Smooth muscle cell (in vitro differentiated cells): ENCODE measurements at regions not wholly inside any gene's neighbourhood (a gene's known extent, or its start where the extent isn't known, plus 50 kb on each side); places are given as distances from the start of the nearest gene placed in this dataset.

Experiments used
- DNase-seq: peaks from one replicate; lab custom pipeline; 2025; ENCODE audit not compliant: unreplicated experiment; lab: John Stamatoyannopoulos, UW
- H2AFZ ChIP-seq: fragments of 200-600 bp; sonication (generic); 2 replicates; pipeline ENCODE4 v1.6.0; 2016; ENCODE audit warnings: antibody characterized with exemption, low read depth, mild to moderate bottlenecking
- H3F3A ChIP-seq: fragments of 200-600 bp; sonication (generic); 2 replicates; pipeline ENCODE4 v1.6.0; 2017; ENCODE audit warnings: antibody characterized with exemption, low read depth
- H3K27ac ChIP-seq: fragments of 200-600 bp; sonication (generic); 2 replicates; pipeline ENCODE4 v1.5.1; 2016; ENCODE audit warnings: low read depth, mild to moderate bottlenecking
- H3K27me3 ChIP-seq: fragments of 200-600 bp; sonication (generic); 2 replicates; pipeline ENCODE4 v1.6.1; 2016; ENCODE audit warnings: low read depth, mild to moderate bottlenecking
- H3K36me3 ChIP-seq: fragments of 200-600 bp; sonication (generic); 2 replicates; pipeline ENCODE4 v1.5.1; 2016; ENCODE audit warnings: low read depth
- H3K4me1 ChIP-seq: fragments of 200-600 bp; sonication (generic); 2 replicates; pipeline ENCODE4 v1.5.1; 2016; ENCODE audit warnings: low read depth
- H3K4me2 ChIP-seq: fragments of 200-600 bp; sonication (generic); 2 replicates; pipeline ENCODE4 v1.6.0; 2016; ENCODE audit warnings: mild to moderate bottlenecking
- H3K4me3 ChIP-seq: fragments of 200-600 bp; sonication (generic); 2 replicates; pipeline ENCODE4 v1.5.1; 2016; ENCODE audit warnings: mild to moderate bottlenecking
- H3K79me2 ChIP-seq: fragments of 200-600 bp; sonication (generic); 2 replicates; pipeline ENCODE4 v1.6.0; 2016; ENCODE audit warnings: low read depth, mild to moderate bottlenecking
- H3K9ac ChIP-seq: fragments of 200-600 bp; sonication (generic); 2 replicates; pipeline ENCODE4 v1.6.0; 2016; ENCODE audit warnings: low read depth
- H3K9me3 ChIP-seq: fragments of 200-600 bp; sonication (generic); replicated peaks from 2 replicates; pipeline ENCODE4 v1.5.1; 2016; ENCODE audit warnings: low read depth
- H4K20me1 ChIP-seq: fragments of 200-600 bp; sonication (generic); 2 replicates; pipeline ENCODE4 v1.6.0; 2016; ENCODE audit warnings: low read depth
- WGBS: methylation state at CpG from one replicate; pipeline ENCODE4 v1.1.7; 2016; ENCODE audit warnings: low lambda C conversion rate; 5-methylcytosine and 5-hydroxymethylcytosine counted together
- TF ChIP-seq, protein P1 (sequence below): fragments of 200-600 bp; sonication (generic); IDR thresholded peaks from 2 replicates; pipeline ENCODE4 v1.5.1; 2017; ENCODE audit warnings: borderline replicate concordance, mild to moderate bottlenecking, antibody characterized with exemption; ENCODE audit not compliant: insufficient read depth, poor library complexity, severe bottlenecking

DNA sequence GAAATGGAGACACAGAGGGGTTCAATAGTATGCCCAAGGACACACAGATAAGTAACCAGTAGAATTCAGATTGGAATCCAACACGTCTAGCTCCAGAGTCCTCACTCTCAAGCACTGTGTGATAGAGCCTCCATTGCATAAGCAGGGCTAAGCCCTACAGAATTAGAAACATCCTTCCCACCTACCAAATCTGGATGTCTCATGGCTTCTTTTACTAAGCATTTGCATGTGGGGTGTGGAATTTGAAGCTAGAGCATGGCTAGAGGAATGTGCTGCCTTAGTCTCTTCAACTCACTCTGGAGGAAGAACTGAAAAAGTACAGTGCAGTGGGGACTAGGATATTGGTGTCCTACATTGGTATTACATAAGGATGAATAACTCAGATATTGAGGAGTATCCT lies 119.4 kb downstream of the MFAP3L start:
- Histone ChIP-seq H4K20me1 (no peaks in the 10 kb centered on the region), H3K4me1 (no peaks in the 10 kb centered on the region), H2AFZ (no peak overlapping the region), H3K4me2 (no peak overlapping the region), H3K27ac (no peak overlapping the region), H3K36me3 (no peaks in the 10 kb centered on the region), H3K9ac (no peak overlapping the region), H3K27me3 (no peaks in the 10 kb centered on the region), H3K9me3 (no peaks in the 10 kb centered on the region), H3K4me3 (no peak overlapping the region), H3F3A (no peaks in the 10 kb centered on the region), H3K79me2 (no peaks in the 10 kb centered on the region)
- 53% methylated on average over 1 of the region's 1 CpG for WGBS
- no peak for DNase-seq
- TF ChIP-seq, protein P1, sequence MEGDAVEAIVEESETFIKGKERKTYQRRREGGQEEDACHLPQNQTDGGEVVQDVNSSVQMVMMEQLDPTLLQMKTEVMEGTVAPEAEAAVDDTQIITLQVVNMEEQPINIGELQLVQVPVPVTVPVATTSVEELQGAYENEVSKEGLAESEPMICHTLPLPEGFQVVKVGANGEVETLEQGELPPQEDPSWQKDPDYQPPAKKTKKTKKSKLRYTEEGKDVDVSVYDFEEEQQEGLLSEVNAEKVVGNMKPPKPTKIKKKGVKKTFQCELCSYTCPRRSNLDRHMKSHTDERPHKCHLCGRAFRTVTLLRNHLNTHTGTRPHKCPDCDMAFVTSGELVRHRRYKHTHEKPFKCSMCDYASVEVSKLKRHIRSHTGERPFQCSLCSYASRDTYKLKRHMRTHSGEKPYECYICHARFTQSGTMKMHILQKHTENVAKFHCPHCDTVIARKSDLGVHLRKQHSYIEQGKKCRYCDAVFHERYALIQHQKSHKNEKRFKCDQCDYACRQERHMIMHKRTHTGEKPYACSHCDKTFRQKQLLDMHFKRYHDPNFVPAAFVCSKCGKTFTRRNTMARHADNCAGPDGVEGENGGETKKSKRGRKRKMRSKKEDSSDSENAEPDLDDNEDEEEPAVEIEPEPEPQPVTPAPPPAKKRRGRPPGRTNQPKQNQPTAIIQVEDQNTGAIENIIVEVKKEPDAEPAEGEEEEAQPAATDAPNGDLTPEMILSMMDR: no peak

DNA sequence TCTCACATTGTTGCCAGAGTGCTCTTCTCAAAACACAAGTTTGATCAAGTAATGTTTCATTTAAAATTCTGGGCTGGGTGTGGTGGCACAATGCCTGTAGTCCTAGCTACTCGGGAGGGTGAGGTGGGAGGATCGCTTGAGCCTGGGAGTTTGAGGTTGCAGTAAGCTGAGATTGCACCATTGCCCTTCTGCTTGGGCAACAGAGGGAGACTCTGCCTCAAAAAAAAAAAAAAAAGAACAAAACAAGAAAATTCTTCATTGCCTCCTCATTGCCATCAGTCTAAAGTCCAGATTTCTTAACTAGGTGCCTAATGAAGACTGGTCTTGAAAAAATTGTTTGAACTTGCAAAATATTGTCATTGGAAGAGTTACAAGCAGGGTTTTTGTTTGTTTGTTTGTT lies 120.1 kb downstream of the MFAP3L start:
- Histone ChIP-seq H3K27me3 (no peaks in the 10 kb centered on the region), H3K9me3 (no peaks in the 10 kb centered on the region), H2AFZ (no peak overlapping the region), H4K20me1 (no peaks in the 10 kb centered on the region), H3K4me1 (no peaks in the 10 kb centered on the region), H3K36me3 (no peaks in the 10 kb centered on the region), H3K4me2 (no peak overlapping the region), H3K79me2 (no peaks in the 10 kb centered on the region), H3K4me3 (no peak overlapping the region), H3F3A (no peaks in the 10 kb centered on the region), H3K9ac (no peak overlapping the region), H3K27ac (no peak overlapping the region)
- WGBS: 85% methylated on average over 2 of the region's 2 CpGs
- TF ChIP-seq, protein P1: no peak
- DNase-seq: no peak

DNA sequence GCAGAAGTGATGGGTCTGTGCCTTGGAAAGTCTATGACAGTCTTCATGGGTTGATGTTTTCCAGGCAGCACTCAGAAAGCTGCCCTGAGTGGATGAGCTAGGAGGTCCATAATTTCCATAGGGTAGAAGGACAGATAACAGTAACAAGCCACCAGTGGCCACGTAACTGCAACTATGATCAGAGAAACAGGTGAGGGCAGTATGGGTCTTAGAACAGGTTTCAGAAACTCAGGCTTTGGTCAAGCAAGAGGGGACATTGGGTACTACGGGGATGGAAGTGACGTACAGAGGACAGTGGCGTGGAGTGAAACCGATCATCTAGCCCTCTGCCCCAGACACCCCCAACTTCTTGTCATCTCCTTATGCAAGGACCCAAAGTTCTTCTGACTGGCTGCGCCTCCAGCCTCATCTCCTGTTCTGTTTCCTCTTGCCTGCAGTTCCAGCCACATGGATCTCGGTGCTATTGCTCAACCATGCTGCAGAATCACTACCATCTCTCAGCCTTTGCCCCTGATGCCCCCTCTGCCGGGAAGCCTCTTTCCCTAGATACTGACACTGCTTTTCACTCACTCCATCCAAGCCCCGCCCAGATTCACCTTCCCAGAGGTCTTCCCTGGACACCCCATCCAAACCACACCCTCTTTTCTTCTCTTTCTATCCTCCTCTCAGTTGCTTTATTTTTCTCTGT lies 123.4 kb downstream of the MFAP3L start:
- no peaks in the 10 kb centered on the region for H3K9me3 ChIP-seq
- no peaks in the 10 kb centered on the region for H3K79me2 ChIP-seq
- DNase-seq: no peak
- H3K27ac ChIP-seq: no peak overlapping the region
- no peak overlapping the region for H2AFZ ChIP-seq
- H3K9ac ChIP-seq: no peak overlapping the region
- WGBS: 92% methylated on average over 9 of the region's 9 CpGs
- no peaks in the 10 kb centered on the region for H3K4me1 ChIP-seq
- no peaks in the 10 kb centered on the region for H3K27me3 ChIP-seq
- H3K4me3 ChIP-seq: no peak overlapping the region
- no peaks in the 10 kb centered on the region for H4K20me1 ChIP-seq
- H3K36me3 ChIP-seq: no peaks in the 10 kb centered on the region
- no peak overlapping the region for H3K4me2 ChIP-seq
- H3F3A ChIP-seq: no peaks in the 10 kb centered on the region
- TF ChIP-seq, protein P1: no peak

DNA sequence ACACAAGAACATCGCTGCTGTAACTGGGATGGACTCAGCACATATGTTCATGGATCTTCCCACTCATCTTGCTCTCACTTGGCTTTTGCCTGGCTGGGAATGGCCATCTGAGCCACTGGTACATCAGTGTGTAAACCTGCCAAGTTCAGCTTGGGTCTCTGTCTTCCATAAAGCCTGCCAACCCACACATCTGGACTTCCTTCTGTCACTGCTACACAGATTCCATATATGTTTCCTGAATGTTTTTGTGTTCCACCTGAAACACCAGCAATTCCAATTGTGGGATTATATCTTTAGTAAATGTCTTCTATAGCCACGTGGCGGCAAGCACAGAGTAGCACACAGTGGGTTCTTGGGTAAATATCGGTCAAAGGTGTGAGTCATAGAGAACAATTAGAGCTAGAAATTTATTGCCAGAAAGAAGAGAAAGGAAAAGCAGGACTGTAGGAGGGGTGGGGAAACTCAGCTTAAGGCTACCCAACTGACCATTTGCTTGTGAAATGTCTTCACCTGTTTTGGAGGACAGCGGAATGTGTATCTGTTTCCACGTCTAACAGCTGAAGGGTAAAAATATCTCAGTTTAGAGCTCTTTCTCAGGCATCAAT lies 125.9 kb downstream of the MFAP3L start:
- Histone ChIP-seq H3K4me2 (no peak overlapping the region), H3K9ac (no peak overlapping the region)
- WGBS: 91% methylated on average over 6 of the region's 6 CpGs

More for the DNA sequence above, 125.9 kb downstream of the MFAP3L start:
- H3K4me3 ChIP-seq: no peak overlapping the region
- H3F3A ChIP-seq: no peaks in the 10 kb centered on the region
- H2AFZ ChIP-seq: no peak overlapping the region
- H3K36me3 ChIP-seq: no peaks in the 10 kb centered on the region
- no peaks in the 10 kb centered on the region for H3K79me2 ChIP-seq
- TF ChIP-seq, protein P1: no peak
- H3K27me3 ChIP-seq: no peaks in the 10 kb centered on the region
- DNase-seq: no peak
- no peaks in the 10 kb centered on the region for H4K20me1 ChIP-seq
- no peaks in the 10 kb centered on the region for H3K4me1 ChIP-seq
- no peaks in the 10 kb centered on the region for H3K9me3 ChIP-seq
- H3K27ac ChIP-seq: no peak overlapping the region
